Natural killer cell (primary cell): ENCODE measurements at regions not wholly inside any gene's neighbourhood (a gene's known extent, or its start where the extent isn't known, plus 50 kb on each side); places are given as distances from the start of the nearest gene placed in this dataset.

Experiments
- ATAC-seq, 3 donors: fragments of 150-1000 bp in 2 of 3; fragments of 200-7000 bp in 1 of 3; cut with Tn5 transposase; 1 replicate in 1 of 3; 2 replicates in 2 of 3; pipeline ENCODE4 v1.10.0; 2021; ENCODE audit warnings: mild to moderate bottlenecking in 2 of 3, moderate library complexity in 2 of 3
- DNase-seq, 2 donors: peaks; one replicate each; pipeline versions ENCODE4 v3.0.0 to v3.0.0-alpha.2; 2013 to 2021; ENCODE audit warnings: mixed read lengths in 1 of 2
- H3K27ac ChIP-seq: one replicate; pipeline ENCODE4 v1.5.1; 2013; ENCODE audit warnings: mild to moderate bottlenecking, low read length
- H3K27me3 ChIP-seq: one replicate; pipeline ENCODE4 v1.6.1; 2013; ENCODE audit warnings: low read length; ENCODE audit not compliant: control insufficient read depth, insufficient read depth
- H3K36me3 ChIP-seq: one replicate; pipeline ENCODE4 v1.6.1; 2013; ENCODE audit warnings: low read length; ENCODE audit not compliant: control insufficient read depth, insufficient read depth
- H3K4me1 ChIP-seq: one replicate; pipeline ENCODE4 v1.6.1; 2013; ENCODE audit warnings: low read length; ENCODE audit not compliant: control insufficient read depth, insufficient read depth
- H3K4me3 ChIP-seq: one replicate; pipeline ENCODE4 v1.5.1; 2013; ENCODE audit warnings: low read length
- H3K9me3 ChIP-seq: one replicate; pipeline ENCODE4 v1.6.1; 2013; ENCODE audit warnings: low read length; ENCODE audit not compliant: control insufficient read depth, insufficient read depth
- H3K27ac Mint-ChIP-seq, 2 donors: one replicate each; pipeline ENCODE4 v1.8.0; 2022; ENCODE audit warnings: mild to moderate bottlenecking in 2 of 2, mixed read lengths in 2 of 2, moderate library complexity in 1 of 2
- H3K27me3 Mint-ChIP-seq, 2 donors: one replicate each; pipeline ENCODE4 v1.8.0; 2022; ENCODE audit warnings: low read depth in 2 of 2, mixed read lengths in 2 of 2
- H3K36me3 Mint-ChIP-seq: one replicate; pipeline ENCODE4 v1.8.0; 2022; ENCODE audit warnings: mixed read lengths
- H3K4me1 Mint-ChIP-seq, 2 donors: one replicate each; pipeline ENCODE4 v1.8.0; 2022; ENCODE audit warnings: mixed read lengths in 2 of 2
- H3K4me3 Mint-ChIP-seq: one replicate; pipeline ENCODE4 v1.8.0; 2022; ENCODE audit warnings: mild to moderate bottlenecking, moderate library complexity, mixed read lengths
- H3K9me3 Mint-ChIP-seq, 2 donors: one replicate each; pipeline ENCODE4 v1.8.0; 2022; ENCODE audit warnings: mixed read lengths in 2 of 2
- CTCF ChIP-seq: fragments of 200-600 bp; IDR thresholded peaks from one replicate; pipeline ENCODE4 v1.8.0; 2022; ENCODE audit warnings: antibody characterized with exemption
- whole genome bisulfite sequencing: methylation state at CpG from one replicate; pipeline ENCODE4 v1.1.7; 2013; ENCODE audit warnings: missing lambda C conversion rate; ENCODE audit not compliant: insufficient coverage; 5-methylcytosine and 5-hydroxymethylcytosine counted together
- intact Hi-C: fragments of 100-400 bp; cut with micrococcal nuclease; formaldehyde crosslinking; loops from one replicate; pipeline ENCODE4 v1.14.2; 2022

GRCh38 chrX:5617666-5618065 lies 611.0 kb downstream of the NLGN4X start:
- Histone ChIP-seq H3K9me3 (no peaks in the 10 kb centered on the region), H3K27me3 (no peaks in the 10 kb centered on the region), H3K36me3 (no peaks in the 10 kb centered on the region), H3K27ac (no peak overlapping the region), H3K4me3 (no peak overlapping the region), H3K4me1 (no peaks in the 10 kb centered on the region)
- no peak for TF ChIP-seq CTCF
- Mint-ChIP-seq H3K36me3 (no peaks in the 10 kb centered on the region), H3K27me3 (no peaks in the 10 kb centered on the region), H3K27ac (no peak overlapping the region), H3K4me1 (no peaks in the 10 kb centered on the region), H3K9me3 (peaks cover 2 to 7% of the 10 kb centered on the region in 2 donors), H3K4me3 (no peak overlapping the region)
- ATAC-seq = no peak
- intact Hi-C loops = no loop called here
- DNase-seq = no peak

- Histone ChIP-seq H3K27ac (no peak overlapping the region), H3K4me3 (no peak overlapping the region), H3K36me3 (no peaks in the 10 kb centered on the region), H3K27me3 (no peaks in the 10 kb centered on the region), H3K4me1 (no peaks in the 10 kb centered on the region), H3K9me3 (no peaks in the 10 kb centered on the region)
- TF ChIP-seq CTCF = no peak
- Mint-ChIP-seq H3K27ac (no peak overlapping the region), H3K36me3 (no peaks in the 10 kb centered on the region), H3K4me1 (no peaks in the 10 kb centered on the region), H3K9me3 (peaks cover 2 to 13% of the 10 kb centered on the region in 2 donors), H3K27me3 (no peaks in the 10 kb centered on the region), H3K4me3 (no peak overlapping the region)
- ATAC-seq (no peak), DNase-seq (no peak)
- intact Hi-C loops = no loop called here
- 13% methylated on average over 4 of the region's 4 CpGs for WGBS
Observed at GRCh38 chrX:5595570-5595969, 633.1 kb downstream of the NLGN4X start.

- no peak for TF ChIP-seq CTCF
- no peak overlapping the region for H3K27ac ChIP-seq
- H3K4me1 ChIP-seq = no peaks in the 10 kb centered on the region
- no peaks in the 10 kb centered on the region for H3K4me1 Mint-ChIP-seq
- no peaks in the 10 kb centered on the region for H3K36me3 Mint-ChIP-seq
- H3K27me3 ChIP-seq = no peaks in the 10 kb centered on the region
- intact Hi-C loops = no loop called here
- no peak overlapping the region for H3K27ac Mint-ChIP-seq
- peaks cover 12 to 16% of the 10 kb centered on the region in 2 donors for H3K9me3 Mint-ChIP-seq
- H3K4me3 Mint-ChIP-seq = no peak overlapping the region
- ATAC-seq (no peak), DNase-seq (no peak)
- H3K9me3 ChIP-seq = no peaks in the 10 kb centered on the region
- H3K36me3 ChIP-seq = no peaks in the 10 kb centered on the region
- no peaks in the 10 kb centered on the region for H3K27me3 Mint-ChIP-seq
- H3K4me3 ChIP-seq = no peak overlapping the region
Observed at GRCh38 chrX:5586726-5587125, 641.9 kb downstream of the NLGN4X start.

- H3K4me1 ChIP-seq = no peaks in the 10 kb centered on the region
- no peaks in the 10 kb centered on the region for H3K36me3 ChIP-seq
- DNase-seq = no peak
- H3K27ac ChIP-seq = no peak overlapping the region
- H3K4me3 ChIP-seq = no peak overlapping the region
- Mint-ChIP-seq H3K4me1 (no peaks in the 10 kb centered on the region), H3K27ac (no peak overlapping the region), H3K27me3 (no peaks in the 10 kb centered on the region), H3K9me3 (peaks cover 5 to 6% of the 10 kb centered on the region in 2 donors), H3K36me3 (no peaks in the 10 kb centered on the region), H3K4me3 (no peak overlapping the region)
- H3K9me3 ChIP-seq = no peaks in the 10 kb centered on the region
- ATAC-seq = no peak
- TF ChIP-seq CTCF = no peak
- WGBS = no CpG with 5 or more reads among the region's 1 CpG
- no peaks in the 10 kb centered on the region for H3K27me3 ChIP-seq
- intact Hi-C loops = no loop called here
Observed at GRCh38 chrX:5575407-5575806, 653.3 kb downstream of the NLGN4X start.
